ENCODE measurements at regions not wholly inside any gene's neighbourhood (a gene's known extent, or its start where the extent isn't known, plus 50 kb on each side); places are given as distances from the start of the nearest gene placed in this dataset.

- no peak for TF ChIP-seq JUNB (CRISPR knock-in tag; conservative IDR thresholded peaks at IDR 0.05)
- no peak for TF ChIP-seq CTCF (IDR thresholded peaks at IDR 0.05 in 2 of 3, conservative IDR thresholded peaks at IDR 0.05 in 1 of 3; ENCODE audit: insufficient read depth in 2 of 3, low read depth in 1 of 3, low read length in 3 of 3)
- TF ChIP-seq, protein P1, sequence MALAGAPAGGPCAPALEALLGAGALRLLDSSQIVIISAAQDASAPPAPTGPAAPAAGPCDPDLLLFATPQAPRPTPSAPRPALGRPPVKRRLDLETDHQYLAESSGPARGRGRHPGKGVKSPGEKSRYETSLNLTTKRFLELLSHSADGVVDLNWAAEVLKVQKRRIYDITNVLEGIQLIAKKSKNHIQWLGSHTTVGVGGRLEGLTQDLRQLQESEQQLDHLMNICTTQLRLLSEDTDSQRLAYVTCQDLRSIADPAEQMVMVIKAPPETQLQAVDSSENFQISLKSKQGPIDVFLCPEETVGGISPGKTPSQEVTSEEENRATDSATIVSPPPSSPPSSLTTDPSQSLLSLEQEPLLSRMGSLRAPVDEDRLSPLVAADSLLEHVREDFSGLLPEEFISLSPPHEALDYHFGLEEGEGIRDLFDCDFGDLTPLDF (CRISPR knock-in tag; IDR thresholded peaks at IDR 0.05): no peak
- TF ChIP-seq USF2 (CRISPR knock-in tag; IDR thresholded peaks at IDR 0.05): no peak
- no peak for TF ChIP-seq ZNF253 (CRISPR knock-in tag; conservative IDR thresholded peaks at IDR 0.05)
- TF ChIP-seq EZH2 (IDR thresholded peaks at IDR 0.05; ENCODE audit: borderline replicate concordance, low read depth, low read length): no peak
- TF ChIP-seq, protein P2, sequence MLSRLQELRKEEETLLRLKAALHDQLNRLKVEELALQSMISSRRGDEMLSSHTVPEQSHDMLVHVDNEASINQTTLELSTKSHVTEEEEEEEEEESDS (CRISPR knock-in tag; IDR thresholded peaks at IDR 0.05): no peak
- TF ChIP-seq FOXM1 (IDR thresholded peaks at IDR 0.05; ENCODE audit: low read depth): no peak
- TF ChIP-seq FOXM1 (CRISPR knock-in tag; IDR thresholded peaks at IDR 0.05; ENCODE audit: low read depth): no peak
- TF ChIP-seq ZBTB7A (IDR thresholded peaks at IDR 0.05; ENCODE audit: borderline replicate concordance, control insufficient read depth, low read depth, low read length): no peak
- no peak for TF ChIP-seq NEUROD1 (IDR thresholded peaks at IDR 0.05; ENCODE audit: borderline replicate concordance, low read depth, low read length, partially characterized antibody)
These were observed 248.5 kb upstream of the RPL38 start for GRCh38 chr17:73954951-73955350.
